Astrocyte (in vitro differentiated cells and primary cell): ENCODE measurements at regions not wholly inside any gene's neighbourhood (a gene's known extent, or its start where the extent isn't known, plus 50 kb on each side); places are given as distances from the start of the nearest gene placed in this dataset.

Source experiments
- DNase-seq: peaks from one replicate; pipeline ENCODE4 v3.0.0-alpha.2; 2010; ENCODE audit warnings: low read depth
- FAIRE-seq: peaks from 2 replicates; lab custom pipeline; 2011; peaks lifted over from hg19 to GRCh38; lab: Jason Lieb, UNC
- H2AFZ ChIP-seq: 2 replicates; pipeline ENCODE4 v1.6.0; 2012; ENCODE audit warnings: low read depth, low read length, inconsistent platforms
- H3K27ac ChIP-seq: 2 replicates; pipeline ENCODE4 v1.5.1; 2011; ENCODE audit warnings: low read depth, low read length, inconsistent platforms
- H3K27me3 ChIP-seq: 2 replicates; pipeline ENCODE4 v1.6.0; 2011; ENCODE audit warnings: low read length, inconsistent platforms; ENCODE audit not compliant: insufficient read depth
- H3K36me3 ChIP-seq: 2 replicates; pipeline ENCODE4 v1.5.1; 2011; ENCODE audit warnings: low read length, inconsistent platforms; ENCODE audit not compliant: insufficient read depth
- H3K4me1 ChIP-seq: 2 replicates; pipeline ENCODE4 v1.5.1; 2011; ENCODE audit warnings: low read length, inconsistent platforms; ENCODE audit not compliant: insufficient read depth
- H3K4me2 ChIP-seq: 2 replicates; pipeline ENCODE4 v1.6.0; 2012; ENCODE audit warnings: low read length, inconsistent platforms
- H3K4me3 ChIP-seq: 2 replicates; pipeline ENCODE4 v1.5.1; 2011; ENCODE audit warnings: low read depth, mild to moderate bottlenecking, low read length, inconsistent platforms; ENCODE audit not compliant: insufficient read depth
- H3K79me2 ChIP-seq: 2 replicates; pipeline ENCODE4 v1.6.0; 2012; ENCODE audit warnings: mild to moderate bottlenecking, low read length, inconsistent platforms; ENCODE audit not compliant: insufficient read depth
- H3K9ac ChIP-seq: 2 replicates; pipeline ENCODE4 v1.6.0; 2012; ENCODE audit warnings: mild to moderate bottlenecking, low read length, inconsistent platforms
- H3K9me3 ChIP-seq: 2 replicates; pipeline ENCODE4 v1.5.1; 2012; ENCODE audit warnings: low read depth, mild to moderate bottlenecking, low read length, inconsistent platforms; ENCODE audit not compliant: insufficient read depth
- H4K20me1 ChIP-seq: 2 replicates; pipeline ENCODE4 v1.6.0; 2012; ENCODE audit warnings: low read length, inconsistent platforms; ENCODE audit not compliant: insufficient read depth
- H3K27ac Mint-ChIP-seq: one replicate; pipeline ENCODE4 v1.8.0; 2021; ENCODE audit warnings: mild to moderate bottlenecking, mixed read lengths; ENCODE audit not compliant: unreplicated experiment
- H3K27me3 Mint-ChIP-seq: one replicate; pipeline ENCODE4 v1.8.0; 2021; ENCODE audit warnings: low read depth, mixed read lengths; ENCODE audit not compliant: unreplicated experiment
- H3K36me3 Mint-ChIP-seq: one replicate; pipeline ENCODE4 v1.8.0; 2021; ENCODE audit warnings: low read depth, mixed read lengths; ENCODE audit not compliant: unreplicated experiment
- H3K4me1 Mint-ChIP-seq: one replicate; pipeline ENCODE4 v1.8.0; 2021; ENCODE audit warnings: low read depth, mixed read lengths; ENCODE audit not compliant: unreplicated experiment
- H3K4me3 Mint-ChIP-seq: one replicate; pipeline ENCODE4 v1.8.0; 2021; ENCODE audit warnings: mild to moderate bottlenecking, moderate library complexity, mixed read lengths; ENCODE audit not compliant: unreplicated experiment
- H3K9me3 Mint-ChIP-seq: one replicate; pipeline ENCODE4 v1.8.0; 2021; ENCODE audit warnings: mild to moderate bottlenecking, mixed read lengths; ENCODE audit not compliant: unreplicated experiment
- EZH2 ChIP-seq: IDR thresholded peaks from 2 replicates; pipeline ENCODE4 v1.6.1; 2012; ENCODE audit warnings: mild to moderate bottlenecking, low read length, inconsistent platforms; ENCODE audit not compliant: insufficient read depth
- TF ChIP-seq, protein P1 (sequence below): IDR thresholded peaks from 2 replicates; pipeline ENCODE4 v1.5.1; 2011; ENCODE audit warnings: low read depth, mild to moderate bottlenecking, inconsistent platforms, low read length, moderate library complexity; ENCODE audit not compliant: insufficient read depth

DNA sequence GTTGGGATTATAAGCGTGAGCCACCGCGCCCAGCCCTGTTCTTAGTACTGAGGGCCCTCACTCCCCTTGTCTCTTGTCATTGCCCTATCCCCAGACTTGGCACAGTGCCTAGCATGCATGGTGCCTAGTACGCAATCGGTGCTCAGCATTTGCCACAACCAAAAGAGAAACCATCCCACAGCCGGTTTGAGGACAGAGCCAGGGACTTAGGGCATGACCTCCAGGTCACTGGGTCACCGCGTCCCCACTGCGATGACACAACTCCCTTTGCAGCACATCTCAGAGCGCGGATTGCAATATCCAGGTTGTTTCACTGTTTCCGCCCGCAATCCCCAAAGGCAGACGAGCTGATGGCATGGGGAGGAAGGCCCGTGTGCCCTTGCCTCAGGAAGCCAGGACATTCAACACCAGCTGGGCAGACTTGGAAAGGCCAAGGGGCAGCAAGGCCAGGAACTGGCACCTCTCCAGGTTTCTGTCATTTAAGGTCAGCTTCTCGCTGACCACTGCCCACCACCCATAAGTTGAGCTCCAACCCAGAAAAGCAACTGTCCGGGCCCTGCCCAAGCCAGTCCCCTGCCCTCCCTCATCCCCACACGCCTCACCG lies 274.5 kb downstream of the MRTFB start:
- H4K20me1 ChIP-seq: no peaks in the 10 kb centered on the region
- H3K4me3 Mint-ChIP-seq: no peak overlapping the region
- no peak overlapping the region for H3K9ac ChIP-seq
- no peak overlapping the region for H3K27ac Mint-ChIP-seq
- H3K4me1 Mint-ChIP-seq: peaks cover 2% of the 10 kb centered on the region
- H2AFZ ChIP-seq: no peak overlapping the region
- H3K4me1 ChIP-seq: no peaks in the 10 kb centered on the region
- no peak for DNase-seq
- peaks cover 12% of the 10 kb centered on the region for H3K9me3 Mint-ChIP-seq
- H3K36me3 ChIP-seq: no peaks in the 10 kb centered on the region
- H3K27ac ChIP-seq: no peak overlapping the region
- peaks cover 3% of the 10 kb centered on the region for H3K27me3 ChIP-seq
- no peak overlapping the region for H3K4me3 ChIP-seq
- H3K27me3 Mint-ChIP-seq: peaks cover 6% of the 10 kb centered on the region
- no peaks in the 10 kb centered on the region for H3K79me2 ChIP-seq
- no peak for FAIRE-seq
- TF ChIP-seq, protein P1, sequence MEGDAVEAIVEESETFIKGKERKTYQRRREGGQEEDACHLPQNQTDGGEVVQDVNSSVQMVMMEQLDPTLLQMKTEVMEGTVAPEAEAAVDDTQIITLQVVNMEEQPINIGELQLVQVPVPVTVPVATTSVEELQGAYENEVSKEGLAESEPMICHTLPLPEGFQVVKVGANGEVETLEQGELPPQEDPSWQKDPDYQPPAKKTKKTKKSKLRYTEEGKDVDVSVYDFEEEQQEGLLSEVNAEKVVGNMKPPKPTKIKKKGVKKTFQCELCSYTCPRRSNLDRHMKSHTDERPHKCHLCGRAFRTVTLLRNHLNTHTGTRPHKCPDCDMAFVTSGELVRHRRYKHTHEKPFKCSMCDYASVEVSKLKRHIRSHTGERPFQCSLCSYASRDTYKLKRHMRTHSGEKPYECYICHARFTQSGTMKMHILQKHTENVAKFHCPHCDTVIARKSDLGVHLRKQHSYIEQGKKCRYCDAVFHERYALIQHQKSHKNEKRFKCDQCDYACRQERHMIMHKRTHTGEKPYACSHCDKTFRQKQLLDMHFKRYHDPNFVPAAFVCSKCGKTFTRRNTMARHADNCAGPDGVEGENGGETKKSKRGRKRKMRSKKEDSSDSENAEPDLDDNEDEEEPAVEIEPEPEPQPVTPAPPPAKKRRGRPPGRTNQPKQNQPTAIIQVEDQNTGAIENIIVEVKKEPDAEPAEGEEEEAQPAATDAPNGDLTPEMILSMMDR: no peak
- TF ChIP-seq EZH2: no peak
- H3K36me3 Mint-ChIP-seq: peaks cover 21% of the 10 kb centered on the region
- no peak overlapping the region for H3K4me2 ChIP-seq
- H3K9me3 ChIP-seq: no peaks in the 10 kb centered on the region

DNA sequence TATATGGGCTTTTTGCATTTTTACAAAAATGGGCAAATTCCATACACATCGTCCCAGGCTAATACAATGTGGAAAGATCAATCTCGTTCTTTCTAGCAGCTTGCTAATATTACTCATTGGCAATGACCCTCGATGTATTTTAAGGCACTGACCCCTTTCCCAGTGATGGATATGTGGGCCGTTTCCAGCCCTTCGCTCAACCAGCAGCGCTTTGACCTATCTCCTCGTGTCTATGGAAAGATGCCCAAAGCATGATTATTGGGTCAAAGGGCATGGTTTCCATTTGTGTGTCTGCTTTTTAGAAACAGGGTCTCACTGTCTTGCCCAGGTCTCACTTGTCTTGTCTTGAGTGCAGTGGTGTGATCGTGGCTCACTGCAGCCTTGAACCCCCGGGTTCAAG lies 273.8 kb downstream of the MRTFB start:
- Mint-ChIP-seq H3K9me3 (peaks cover 12% of the 10 kb centered on the region), H3K4me1 (peaks cover 2% of the 10 kb centered on the region), H3K27me3 (peaks cover 6% of the 10 kb centered on the region), H3K36me3 (peaks cover 22% of the 10 kb centered on the region), H3K27ac (no peak overlapping the region), H3K4me3 (no peak overlapping the region)
- Histone ChIP-seq H3K4me1 (no peaks in the 10 kb centered on the region), H3K79me2 (no peaks in the 10 kb centered on the region), H3K9me3 (no peaks in the 10 kb centered on the region), H3K27me3 (peaks cover 3% of the 10 kb centered on the region), H4K20me1 (no peaks in the 10 kb centered on the region), H3K27ac (no peak overlapping the region), H3K4me3 (no peak overlapping the region), H3K9ac (no peak overlapping the region), H3K36me3 (no peaks in the 10 kb centered on the region), H2AFZ (no peak overlapping the region), H3K4me2 (no peak overlapping the region)
- FAIRE-seq (no peak), DNase-seq (no peak)
- TF ChIP-seq EZH2: no peak
- TF ChIP-seq, protein P1: no peak

DNA sequence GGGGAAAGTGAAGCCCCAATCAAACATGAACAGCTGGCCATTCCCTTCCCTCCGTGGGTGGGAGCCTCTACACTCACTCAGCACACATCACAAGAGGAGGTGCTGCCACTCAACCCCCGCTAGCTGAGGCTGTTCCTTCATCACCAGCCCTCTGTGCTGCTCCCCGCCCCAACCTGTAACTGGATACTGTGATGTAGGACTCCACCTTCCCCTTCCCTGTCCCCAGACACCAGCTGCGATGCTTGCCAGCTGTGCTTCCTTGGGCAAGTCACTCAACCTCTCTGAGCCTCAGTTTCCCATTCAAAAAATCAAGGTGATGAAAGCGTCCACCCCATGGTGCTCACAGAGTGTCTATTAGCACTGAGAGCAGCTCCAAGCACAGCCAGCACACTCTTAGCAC lies 273.2 kb downstream of the MRTFB start:
- no peak overlapping the region for H3K4me3 Mint-ChIP-seq
- H3K36me3 Mint-ChIP-seq: peaks cover 22% of the 10 kb centered on the region
- FAIRE-seq: no peak

More for the DNA sequence above, 273.2 kb downstream of the MRTFB start:
- H3K9me3 ChIP-seq: no peaks in the 10 kb centered on the region
- no peak overlapping the region for H3K27ac Mint-ChIP-seq
- H3K4me1 ChIP-seq: no peaks in the 10 kb centered on the region
- peaks cover 12% of the 10 kb centered on the region for H3K9me3 Mint-ChIP-seq
- H4K20me1 ChIP-seq: no peaks in the 10 kb centered on the region
- no peak overlapping the region for H3K4me3 ChIP-seq
- H3K27ac ChIP-seq: no peak overlapping the region
- H2AFZ ChIP-seq: no peak overlapping the region
- peaks cover 2% of the 10 kb centered on the region for H3K4me1 Mint-ChIP-seq
- H3K9ac ChIP-seq: no peak overlapping the region
- no peaks in the 10 kb centered on the region for H3K36me3 ChIP-seq
- H3K27me3 ChIP-seq: peaks cover 3% of the 10 kb centered on the region
- no peak overlapping the region for H3K4me2 ChIP-seq
- no peaks in the 10 kb centered on the region for H3K79me2 ChIP-seq
- no peak for DNase-seq
- peaks cover 6% of the 10 kb centered on the region for H3K27me3 Mint-ChIP-seq
- TF ChIP-seq, protein P1: no peak
